ENCODE measurements at regions not wholly inside any gene's neighbourhood (a gene's known extent, or its start where the extent isn't known, plus 50 kb on each side); places are given as distances from the start of the nearest gene placed in this dataset.

DNA sequence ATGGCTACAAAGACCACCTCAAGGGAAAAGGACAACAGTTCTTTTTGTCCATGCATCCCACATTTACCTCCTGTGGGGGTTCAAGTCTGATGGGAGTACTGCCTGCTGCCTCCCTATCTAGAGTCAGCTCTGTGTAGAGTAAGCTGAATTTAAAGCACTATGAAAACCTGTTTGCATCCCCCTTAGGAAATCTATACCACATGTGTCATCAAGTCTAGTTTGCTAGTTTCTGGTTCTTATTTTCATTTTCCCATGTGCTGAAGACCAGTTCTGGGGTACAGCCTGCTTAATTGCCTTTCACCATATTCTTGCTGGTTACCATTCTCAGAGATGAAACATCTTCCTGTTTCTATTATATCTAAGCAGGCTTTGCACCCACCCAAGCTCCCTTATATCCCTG is 470.3 kb downstream of the MBD2 start:
- H3K4me1 ChIP-seq (ENCODE audit: control insufficient read depth, insufficient read depth, low read length) = no peaks in the 10 kb centered on the region
- H3K4me3 ChIP-seq (ENCODE audit: low read depth, low read length) = no peak overlapping the region
- no peak overlapping the region for H3K27ac ChIP-seq (ENCODE audit: low read depth, low read length)
- H3K36me3 ChIP-seq (ENCODE audit: control insufficient read depth, insufficient read depth, low read length) = no peaks in the 10 kb centered on the region
- H3K9me3 ChIP-seq (ENCODE audit: control insufficient read depth, insufficient read depth, low read depth, low read length) = no peaks in the 10 kb centered on the region
- H3K27me3 ChIP-seq (ENCODE audit: control insufficient read depth, insufficient read depth, low read length) = no peaks in the 10 kb centered on the region
- H3K9ac ChIP-seq (ENCODE audit: low read length) = no peak overlapping the region

DNA sequence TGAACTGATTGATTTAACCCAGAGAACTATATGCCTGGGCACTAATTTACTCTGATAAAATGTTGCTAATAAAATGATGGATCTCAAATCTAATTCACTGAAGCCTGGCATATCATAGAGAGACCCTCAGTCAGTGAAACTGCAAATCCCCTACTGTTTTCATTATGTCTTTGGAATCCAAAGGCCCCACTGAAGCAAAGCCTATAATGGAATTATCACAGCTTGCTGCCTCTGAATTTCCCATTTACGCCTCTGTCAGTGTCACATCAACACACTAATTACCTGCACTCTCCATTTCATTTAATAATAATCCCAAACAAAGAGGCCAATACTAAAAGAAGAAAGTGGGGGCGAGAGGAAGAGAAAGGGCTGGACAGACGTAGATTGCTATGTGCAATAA is 470.9 kb downstream of the MBD2 start:
- H3K27me3 ChIP-seq (ENCODE audit: control insufficient read depth, insufficient read depth, low read length) = no peaks in the 10 kb centered on the region
- no peak overlapping the region for H3K27ac ChIP-seq (ENCODE audit: low read depth, low read length)
- no peak overlapping the region for H3K9ac ChIP-seq (ENCODE audit: low read length)
- H3K4me3 ChIP-seq (ENCODE audit: low read depth, low read length) = no peak overlapping the region
- no peaks in the 10 kb centered on the region for H3K9me3 ChIP-seq (ENCODE audit: control insufficient read depth, insufficient read depth, low read depth, low read length)
- H3K4me1 ChIP-seq (ENCODE audit: control insufficient read depth, insufficient read depth, low read length) = no peaks in the 10 kb centered on the region
- no peaks in the 10 kb centered on the region for H3K36me3 ChIP-seq (ENCODE audit: control insufficient read depth, insufficient read depth, low read length)

DNA sequence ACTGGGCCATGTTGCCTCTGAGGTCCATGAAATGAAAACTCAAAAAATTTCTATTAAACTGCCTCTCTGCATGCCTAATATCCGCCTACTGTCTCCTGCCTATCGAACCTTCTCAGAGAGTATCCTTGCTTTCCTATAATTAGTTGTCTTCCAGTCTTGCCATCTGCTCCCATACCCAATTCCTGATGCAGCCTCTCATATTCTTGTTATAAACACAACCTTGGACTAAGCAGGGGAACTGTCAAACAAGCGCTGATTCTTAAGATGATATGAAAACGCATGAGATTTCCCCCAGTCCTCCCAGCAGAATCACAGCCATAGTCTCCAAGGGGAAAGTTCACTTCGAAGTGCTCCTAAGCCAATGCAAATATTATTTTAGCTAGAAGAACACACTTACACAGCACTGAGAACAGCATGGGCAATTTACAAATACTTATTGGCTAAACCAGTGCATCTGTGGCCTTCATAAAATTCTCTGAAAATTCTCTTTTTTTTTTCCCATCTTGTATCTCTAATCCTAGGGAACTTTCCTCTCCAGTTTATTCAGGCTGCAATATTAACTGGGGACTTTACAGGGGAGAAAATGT is 471.6 kb downstream of the MBD2 start:
- Histone ChIP-seq H3K27ac (ENCODE audit: low read depth, low read length) (no peak overlapping the region), H3K9me3 (ENCODE audit: control insufficient read depth, insufficient read depth, low read depth, low read length) (no peaks in the 10 kb centered on the region), H3K27me3 (ENCODE audit: control insufficient read depth, insufficient read depth, low read length) (no peaks in the 10 kb centered on the region), H3K36me3 (ENCODE audit: control insufficient read depth, insufficient read depth, low read length) (no peaks in the 10 kb centered on the region), H3K9ac (ENCODE audit: low read length) (no peak overlapping the region), H3K4me1 (ENCODE audit: control insufficient read depth, insufficient read depth, low read length) (no peaks in the 10 kb centered on the region), H3K4me3 (ENCODE audit: low read depth, low read length) (no peak overlapping the region)

- Histone ChIP-seq H3K9me3 (ENCODE audit: control insufficient read depth, insufficient read depth, low read depth, low read length) (no peaks in the 10 kb centered on the region), H3K9ac (ENCODE audit: low read length) (no peak overlapping the region), H3K27me3 (ENCODE audit: control insufficient read depth, insufficient read depth, low read length) (no peaks in the 10 kb centered on the region), H3K27ac (ENCODE audit: low read depth, low read length) (no peak overlapping the region), H3K36me3 (ENCODE audit: control insufficient read depth, insufficient read depth, low read length) (no peaks in the 10 kb centered on the region), H3K4me1 (ENCODE audit: control insufficient read depth, insufficient read depth, low read length) (no peaks in the 10 kb centered on the region; the same call in 1 of the 2 replicates), H3K4me3 (ENCODE audit: low read depth, low read length) (no peak overlapping the region)
These were observed 474.7 kb downstream of the MBD2 start for GRCh38 chr18:53749766-53750165.

- no peak overlapping the region for H3K27ac ChIP-seq (ENCODE audit: low read depth, low read length)
- H3K4me1 ChIP-seq (ENCODE audit: control insufficient read depth, insufficient read depth, low read length) = no peaks in the 10 kb centered on the region; the same call in 1 of the 2 replicates
- no peaks in the 10 kb centered on the region for H3K9me3 ChIP-seq (ENCODE audit: control insufficient read depth, insufficient read depth, low read depth, low read length)
- H3K4me3 ChIP-seq (ENCODE audit: low read depth, low read length) = no peak overlapping the region
- no peaks in the 10 kb centered on the region for H3K27me3 ChIP-seq (ENCODE audit: control insufficient read depth, insufficient read depth, low read length)
- no peaks in the 10 kb centered on the region for H3K36me3 ChIP-seq (ENCODE audit: control insufficient read depth, insufficient read depth, low read length)
- H3K9ac ChIP-seq (ENCODE audit: low read length) = no peak overlapping the region
These were observed 476.8 kb downstream of the MBD2 start for GRCh38 chr18:53747663-53748160.

GRCh38 chr18:53747210-53747609 is 477.3 kb downstream of the MBD2 start:
- Histone ChIP-seq H3K27ac (ENCODE audit: low read depth, low read length) (no peak overlapping the region), H3K9ac (ENCODE audit: low read length) (no peak overlapping the region), H3K27me3 (ENCODE audit: control insufficient read depth, insufficient read depth, low read length) (no peaks in the 10 kb centered on the region), H3K36me3 (ENCODE audit: control insufficient read depth, insufficient read depth, low read length) (no peaks in the 10 kb centered on the region), H3K9me3 (ENCODE audit: control insufficient read depth, insufficient read depth, low read depth, low read length) (no peaks in the 10 kb centered on the region), H3K4me3 (ENCODE audit: low read depth, low read length) (no peak overlapping the region), H3K4me1 (ENCODE audit: control insufficient read depth, insufficient read depth, low read length) (no peaks in the 10 kb centered on the region; the same call in 1 of the 2 replicates)

- Histone ChIP-seq H3K36me3 (ENCODE audit: control insufficient read depth, insufficient read depth, low read length) (no peaks in the 10 kb centered on the region), H3K9ac (ENCODE audit: low read length) (no peak overlapping the region), H3K9me3 (ENCODE audit: control insufficient read depth, insufficient read depth, low read depth, low read length) (no peaks in the 10 kb centered on the region), H3K27me3 (ENCODE audit: control insufficient read depth, insufficient read depth, low read length) (no peaks in the 10 kb centered on the region), H3K4me3 (ENCODE audit: low read depth, low read length) (no peak overlapping the region), H3K4me1 (ENCODE audit: control insufficient read depth, insufficient read depth, low read length) (no peaks in the 10 kb centered on the region; the same call in 1 of the 2 replicates), H3K27ac (ENCODE audit: low read depth, low read length) (no peak overlapping the region)
These were observed 478.5 kb downstream of the MBD2 start for GRCh38 chr18:53745986-53746385.

DNA sequence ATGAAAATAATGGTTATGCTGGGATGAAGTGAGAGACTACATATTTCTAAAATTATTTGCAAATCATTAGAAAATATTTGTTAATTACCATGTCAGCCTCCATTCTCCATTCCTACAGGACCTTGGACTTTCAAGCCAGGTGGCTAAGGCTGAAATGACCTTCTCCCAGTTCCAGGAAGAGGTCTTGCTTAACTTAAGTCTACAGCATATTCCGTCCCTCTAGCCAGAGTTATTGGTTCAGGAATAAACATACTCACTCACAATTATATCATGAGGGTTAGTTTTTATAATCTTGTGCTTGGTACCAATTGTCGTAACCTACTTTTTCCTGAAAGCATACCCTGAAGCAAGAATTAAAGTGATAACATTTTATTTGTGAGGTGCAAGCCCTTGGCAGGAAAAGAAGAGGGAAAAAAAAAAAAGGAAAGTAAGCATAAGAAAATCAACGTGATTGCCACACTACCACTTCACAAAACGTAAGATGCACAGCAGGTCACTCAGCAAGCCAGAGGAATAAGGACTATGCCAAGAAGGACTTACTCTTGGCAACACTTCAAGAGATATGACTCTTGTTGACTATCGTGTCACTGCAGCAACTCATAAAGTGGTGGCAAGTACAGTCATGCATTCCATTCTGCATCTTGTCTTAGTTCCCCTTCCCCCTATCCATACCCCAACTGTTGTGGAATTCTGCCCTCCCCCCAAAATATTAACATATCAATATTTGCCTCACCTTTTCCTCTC is 479.1 kb downstream of the MBD2 start:
- Histone ChIP-seq H3K27me3 (ENCODE audit: control insufficient read depth, insufficient read depth, low read length) (no peaks in the 10 kb centered on the region), H3K36me3 (ENCODE audit: control insufficient read depth, insufficient read depth, low read length) (no peaks in the 10 kb centered on the region), H3K4me1 (ENCODE audit: control insufficient read depth, insufficient read depth, low read length) (no peaks in the 10 kb centered on the region; the same call in 1 of the 2 replicates), H3K4me3 (ENCODE audit: low read depth, low read length) (no peak overlapping the region), H3K9ac (ENCODE audit: low read length) (no peak overlapping the region), H3K9me3 (ENCODE audit: control insufficient read depth, insufficient read depth, low read depth, low read length) (no peaks in the 10 kb centered on the region), H3K27ac (ENCODE audit: low read depth, low read length) (no peak overlapping the region)

GRCh38 chr18:53739700-53740099 is 484.8 kb downstream of the MBD2 start:
- no peaks in the 10 kb centered on the region for H3K27me3 ChIP-seq (ENCODE audit: control insufficient read depth, insufficient read depth, low read length)
- no peak overlapping the region for H3K9ac ChIP-seq (ENCODE audit: low read length)
- H3K36me3 ChIP-seq (ENCODE audit: control insufficient read depth, insufficient read depth, low read length) = no peaks in the 10 kb centered on the region
- H3K9me3 ChIP-seq (ENCODE audit: control insufficient read depth, insufficient read depth, low read depth, low read length) = no peaks in the 10 kb centered on the region
- no peaks in the 10 kb centered on the region for H3K4me1 ChIP-seq (ENCODE audit: control insufficient read depth, insufficient read depth, low read length)
- H3K27ac ChIP-seq (ENCODE audit: low read depth, low read length) = no peak overlapping the region
- H3K4me3 ChIP-seq (ENCODE audit: low read depth, low read length) = no peak overlapping the region

- Histone ChIP-seq H3K9ac (ENCODE audit: low read length) (no peak overlapping the region), H3K4me3 (ENCODE audit: low read depth, low read length) (no peak overlapping the region), H3K27ac (ENCODE audit: low read depth, low read length) (no peak overlapping the region), H3K9me3 (ENCODE audit: control insufficient read depth, insufficient read depth, low read depth, low read length) (peaks cover 3% of the 10 kb centered on the region; the same call in 1 of the 2 replicates), H3K27me3 (ENCODE audit: control insufficient read depth, insufficient read depth, low read length) (no peaks in the 10 kb centered on the region), H3K4me1 (ENCODE audit: control insufficient read depth, insufficient read depth, low read length) (no peaks in the 10 kb centered on the region), H3K36me3 (ENCODE audit: control insufficient read depth, insufficient read depth, low read length) (no peaks in the 10 kb centered on the region)
These were observed 488.9 kb downstream of the MBD2 start for GRCh38 chr18:53735526-53735925.

DNA sequence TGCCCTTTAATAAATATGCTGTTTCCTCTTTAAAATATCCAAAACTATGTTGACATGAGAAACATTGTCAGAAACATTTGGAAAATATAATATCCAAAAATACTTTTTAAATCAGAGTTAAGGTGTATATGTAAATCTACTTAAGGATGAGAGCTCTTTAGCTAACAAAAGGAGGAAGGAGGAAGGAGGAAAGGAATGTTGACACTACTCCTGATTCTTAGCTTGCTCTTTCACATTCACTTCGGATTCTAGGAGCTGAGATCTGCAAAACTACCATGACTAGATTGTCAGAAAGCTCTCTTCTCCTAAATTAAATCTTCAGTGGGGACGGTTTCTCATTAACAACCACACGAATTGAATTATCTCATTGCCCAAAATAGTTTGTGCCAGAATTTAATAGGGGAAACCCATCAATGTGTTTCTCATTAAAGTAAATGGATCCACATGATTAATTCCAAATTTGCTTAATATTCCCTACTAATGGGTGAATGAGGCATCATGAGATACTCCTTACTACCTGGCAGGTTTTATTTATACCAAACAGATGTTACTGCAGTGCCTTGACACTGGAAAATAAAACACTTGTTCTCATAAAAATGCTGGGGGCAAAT is 509.1 kb downstream of the MBD2 start:
- Histone ChIP-seq H3K4me3 (ENCODE audit: low read depth, low read length) (no peak overlapping the region), H3K9ac (ENCODE audit: low read length) (no peak overlapping the region), H3K9me3 (ENCODE audit: control insufficient read depth, insufficient read depth, low read depth, low read length) (no peaks in the 10 kb centered on the region), H3K36me3 (ENCODE audit: control insufficient read depth, insufficient read depth, low read length) (no peaks in the 10 kb centered on the region), H3K27ac (ENCODE audit: low read depth, low read length) (no peak overlapping the region), H3K4me1 (ENCODE audit: control insufficient read depth, insufficient read depth, low read length) (peaks cover 4% of the 10 kb centered on the region; the same call in 1 of the 2 replicates), H3K27me3 (ENCODE audit: control insufficient read depth, insufficient read depth, low read length) (no peaks in the 10 kb centered on the region)
